Activated CD4-positive, alpha-beta T cell treated with anti-CD3 and anti-CD28 coated beads, Interleukin-2, Interleukin-6, amounts not matched to agents 100 ng/mL and 50 ng/mL, durations not matched to agents 16 hours and 8 hours (primary cell): ENCODE measurements at regions not wholly inside any gene's neighbourhood (a gene's known extent, or its start where the extent isn't known, plus 50 kb on each side); places are given as distances from the start of the nearest gene placed in this dataset.
"Not testable (repeated sequence)": the region's sequence is repeated elsewhere in the genome, so short reads cannot be mapped to it uniquely, and the experiment has no call there.

Experiments
- DNase-seq: peaks from one replicate; pipeline ENCODE4 v3.0.0-alpha.2; 2020

GRCh38 chr6:159594106-159594749 is 98.8 kb downstream of the SOD2 start:
- no peak for DNase-seq

- DNase-seq = no peak
These were observed 102.2 kb downstream of the SOD2 start for GRCh38 chr6:159590835-159591234.

GRCh38 chr6:159586684-159587083 is 106.4 kb downstream of the SOD2 start:
- no peak for DNase-seq

- DNase-seq = no peak
These were observed 110.3 kb downstream of the SOD2 start for GRCh38 chr6:159582736-159583135.

- DNase-seq = no peak
These were observed 114.4 kb downstream of the SOD2 start for GRCh38 chr6:159578629-159579028.

- no peak for DNase-seq
These were observed 115.5 kb downstream of the SOD2 start for GRCh38 chr6:159577564-159577963.

- DNase-seq = no peak
These were observed 120.5 kb downstream of the SOD2 start for GRCh38 chr6:159572439-159573110.

- DNase-seq = no peak
These were observed 127.8 kb downstream of the SOD2 start for GRCh38 chr6:159565181-159565710.

GRCh38 chr6:159564456-159564855 is 128.6 kb downstream of the SOD2 start:
- DNase-seq = no peak

GRCh38 chr6:159557031-159557430 is 136.0 kb downstream of the SOD2 start:
- no peak for DNase-seq

GRCh38 chr6:159555082-159555875 is 137.8 kb downstream of the SOD2 start:
- DNase-seq = no peak

- no peak for DNase-seq
These were observed 151.7 kb downstream of the SOD2 start for GRCh38 chr6:159541296-159541695.

- DNase-seq = no peak
These were observed 152.2 kb downstream of the SOD2 start for GRCh38 chr6:159540883-159541282.

GRCh38 chr6:159540152-159540551 is 152.9 kb downstream of the SOD2 start:
- DNase-seq = peak; percentile 6

GRCh38 chr6:159538031-159538430 is 155.0 kb downstream of the SOD2 start:
- not testable (repeated sequence) for DNase-seq

GRCh38 chr6:159535656-159536350 is 157.2 kb downstream of the SOD2 start:
- no peak for DNase-seq

- no peak for DNase-seq
These were observed 159.5 kb downstream of the SOD2 start for GRCh38 chr6:159533568-159533967.

- no peak for DNase-seq
These were observed 160.0 kb downstream of the SOD2 start for GRCh38 chr6:159533016-159533415.

GRCh38 chr6:159532155-159532554 is 160.9 kb downstream of the SOD2 start:
- DNase-seq = no peak

GRCh38 chr6:159529934-159530333 is 163.1 kb downstream of the SOD2 start:
- DNase-seq = no peak

GRCh38 chr6:159527351-159527750 is 165.7 kb downstream of the SOD2 start:
- DNase-seq = no peak

GRCh38 chr6:159525445-159526025 is 167.5 kb downstream of the SOD2 start:
- no peak for DNase-seq
